ENCODE measurements at regions not wholly inside any gene's neighbourhood (a gene's known extent, or its start where the extent isn't known, plus 50 kb on each side); places are given as distances from the start of the nearest gene placed in this dataset.

GRCh38 chr9:13847270-13847669, 466.7 kb downstream of the NFIB start:
- Histone ChIP-seq H3K36me3 (no peaks in the 10 kb centered on the region), H3K4me3 (no peak overlapping the region), H3K27ac (no peak overlapping the region), H3K4me1 (no peaks in the 10 kb centered on the region), H3K27me3 (no peaks in the 10 kb centered on the region), H3K9me3 (no peaks in the 10 kb centered on the region)
- DNase-seq, result no peak
- TF ChIP-seq CTCF (IDR thresholded peaks at IDR 0.05), result no peak
- TF ChIP-seq POLR2A (IDR thresholded peaks at IDR 0.05), result no peak

DNA sequence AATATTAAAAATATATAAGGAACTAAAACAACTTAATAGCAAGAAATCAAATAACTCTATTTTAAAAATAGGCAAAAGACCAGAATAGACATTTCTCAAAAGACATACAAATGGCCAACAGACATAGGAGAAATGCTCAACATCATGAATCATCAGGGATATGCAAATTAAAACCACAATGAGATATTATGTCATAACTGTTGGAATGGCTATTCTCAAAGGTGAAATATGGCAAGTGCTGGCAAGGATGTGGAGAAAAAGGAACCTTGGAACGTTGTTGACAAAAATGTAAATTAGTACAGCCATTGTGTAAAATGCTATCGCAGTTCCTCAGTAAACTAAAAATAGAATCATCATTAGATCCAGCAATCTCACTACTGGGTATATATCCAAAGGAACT, 468.5 kb downstream of the NFIB start:
- Histone ChIP-seq H3K36me3 (no peaks in the 10 kb centered on the region), H3K9me3 (no peaks in the 10 kb centered on the region), H3K4me1 (no peaks in the 10 kb centered on the region), H3K27me3 (no peaks in the 10 kb centered on the region), H3K27ac (no peak overlapping the region), H3K4me3 (no peak overlapping the region)
- no peak for TF ChIP-seq CTCF (IDR thresholded peaks at IDR 0.05)
- no peak for TF ChIP-seq POLR2A (IDR thresholded peaks at IDR 0.05)
- DNase-seq, result no peak

DNA sequence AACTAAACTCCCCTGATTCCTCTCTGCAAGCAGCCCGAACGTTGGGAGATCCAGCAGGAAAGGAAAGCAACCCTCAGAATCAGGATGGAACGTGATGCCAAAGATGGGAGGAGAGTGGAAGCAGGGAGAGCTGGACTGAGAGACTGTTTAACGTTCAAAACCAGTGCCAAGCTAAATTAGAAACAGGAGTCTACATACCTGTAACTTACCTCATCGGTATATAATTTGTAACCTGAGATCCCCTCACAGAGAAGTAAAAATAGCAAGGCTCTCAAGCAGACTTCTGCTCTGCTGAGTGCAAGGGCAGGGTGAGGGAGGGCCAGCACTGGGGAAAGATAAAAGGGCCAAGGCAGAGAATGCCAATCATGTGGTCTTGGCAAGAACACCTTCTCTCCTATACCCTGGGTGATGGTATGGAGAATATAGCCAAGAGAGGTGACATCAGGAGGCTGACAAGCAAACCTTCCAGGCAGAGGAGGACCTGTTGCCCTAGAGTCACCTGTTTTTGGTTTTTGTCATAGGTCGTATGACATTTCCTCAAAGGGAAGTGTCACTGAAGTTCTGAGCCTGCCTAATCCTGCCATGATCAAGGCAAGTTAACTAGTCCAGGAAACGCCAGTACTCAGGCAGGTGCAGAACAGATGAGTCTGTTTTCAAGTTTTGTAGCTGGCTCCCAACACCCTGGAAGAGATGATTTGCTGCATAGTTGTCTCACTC, 472.0 kb downstream of the NFIB start:
- DNase-seq, result no peak
- no peaks in the 10 kb centered on the region for H3K27me3 ChIP-seq
- TF ChIP-seq POLR2A (IDR thresholded peaks at IDR 0.05), result no peak
- no peak for TF ChIP-seq CTCF (IDR thresholded peaks at IDR 0.05)
- no peak overlapping the region for H3K4me3 ChIP-seq
- H3K27ac ChIP-seq, result no peak overlapping the region
- no peaks in the 10 kb centered on the region for H3K9me3 ChIP-seq
- no peaks in the 10 kb centered on the region for H3K4me1 ChIP-seq
- no peaks in the 10 kb centered on the region for H3K36me3 ChIP-seq

DNA sequence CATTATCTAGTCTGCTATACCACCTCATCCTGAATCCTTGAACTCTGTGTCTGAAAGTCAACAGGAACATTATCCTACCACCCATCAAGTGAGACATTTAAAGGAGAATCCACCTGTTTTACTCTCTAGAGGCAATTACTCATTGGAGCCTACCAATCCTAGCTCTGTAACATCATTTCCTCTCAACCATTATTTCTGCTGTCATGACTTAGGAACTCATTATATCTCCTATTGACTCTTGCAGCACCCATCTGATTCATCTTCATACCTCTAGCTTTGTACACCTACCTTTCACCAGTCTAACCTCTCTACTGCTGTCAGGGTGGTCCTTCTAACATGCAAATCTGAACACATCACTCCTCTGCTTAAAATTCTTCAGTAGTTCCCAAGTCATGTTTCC, 481.5 kb downstream of the NFIB start:
- DNase-seq, result no peak
- no peaks in the 10 kb centered on the region for H3K4me1 ChIP-seq

GRCh38 chr9:13823026-13823425, 490.9 kb downstream of the NFIB start:
- TF ChIP-seq CTCF (IDR thresholded peaks at IDR 0.05), result no peak
- no peak for TF ChIP-seq POLR2A (IDR thresholded peaks at IDR 0.05)
- H3K4me3 ChIP-seq, result no peak overlapping the region
- H3K4me1 ChIP-seq, result no peaks in the 10 kb centered on the region
- no peaks in the 10 kb centered on the region for H3K9me3 ChIP-seq
- H3K36me3 ChIP-seq, result no peaks in the 10 kb centered on the region
- DNase-seq, result no peak
- H3K27me3 ChIP-seq, result no peaks in the 10 kb centered on the region
- H3K27ac ChIP-seq, result no peak overlapping the region

More for the DNA sequence above, 481.5 kb downstream of the NFIB start:
- H3K36me3 ChIP-seq, result no peaks in the 10 kb centered on the region
- H3K9me3 ChIP-seq, result no peaks in the 10 kb centered on the region
- H3K27ac ChIP-seq, result no peak overlapping the region
- no peaks in the 10 kb centered on the region for H3K27me3 ChIP-seq
- TF ChIP-seq CTCF (IDR thresholded peaks at IDR 0.05) (no peak), POLR2A (IDR thresholded peaks at IDR 0.05) (no peak)
- H3K4me3 ChIP-seq, result no peak overlapping the region

All from Peyer's patch (tissue), 4 donors.